ENCODE measurements at regions not wholly inside any gene's neighbourhood (a gene's known extent, or its start where the extent isn't known, plus 50 kb on each side); places are given as distances from the start of the nearest gene placed in this dataset.
A peak's percentile ranks its signal among the peaks of the same experiment; 100 is the strongest.

DNA sequence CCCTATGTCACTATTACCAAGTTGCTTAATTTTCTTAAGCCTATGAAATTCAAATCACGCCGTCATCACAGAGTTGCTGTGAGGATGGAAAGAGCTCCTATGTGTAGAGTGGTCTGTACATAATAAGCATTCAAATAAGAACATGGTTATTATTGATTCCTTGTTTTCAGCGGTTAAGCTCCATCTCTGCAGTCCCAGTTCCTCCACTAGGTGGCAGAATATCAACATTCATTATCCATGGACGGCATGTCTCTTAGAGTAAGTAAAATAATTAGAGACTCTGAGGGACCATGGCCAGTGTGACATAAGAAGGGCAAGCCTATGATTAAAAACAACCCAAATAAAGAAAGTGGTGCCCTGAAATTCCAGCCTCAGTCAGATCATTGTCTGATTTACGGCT, 132.5 kb upstream of the NHS start:
- Histone ChIP-seq H3K27ac (ENCODE audit: low read depth in 2 of 2, low read length in 1 of 2) (no peak overlapping the region), H3F3A (replicated peaks; ENCODE audit: insufficient read depth) (no peaks in the 10 kb centered on the region), H3K27me3 (ENCODE audit: insufficient read depth) (no peaks in the 10 kb centered on the region), H3K9me3 (no peaks in the 10 kb centered on the region), H3K79me2 (ENCODE audit: insufficient read depth) (no peaks in the 10 kb centered on the region), H3K9ac (no peak overlapping the region), H3K36me3 (replicated peaks in 1 of 2; ENCODE audit: control insufficient read depth in 1 of 2, insufficient read depth in 2 of 2, low read length in 1 of 2) (no peaks in the 10 kb centered on the region), H3K9me2 (no peaks in the 10 kb centered on the region), H2AFZ (ENCODE audit: low read depth) (no peak overlapping the region), H4K20me1 (ENCODE audit: insufficient read depth) (no peaks in the 10 kb centered on the region), H3K4me1 (ENCODE audit: control insufficient read depth in 1 of 2, insufficient read depth in 2 of 2, low read depth in 1 of 2, low read length in 1 of 2) (no peaks in the 10 kb centered on the region), H3K4me3 (ENCODE audit: low read depth in 2 of 2, low read length in 1 of 2) (no peak overlapping the region), H3K4me2 (no peak overlapping the region)
- ChIA-PET CTCF (interaction anchor here (0.5 to 3.7 kb wide), 47 partner anchors 10 to 587 kb away, joined by 3 to 43 read pairs (median 4); no protein-coding TSS in a partner anchor), POLR2A (no interaction called here)
- WGBS (ENCODE audit: low lambda C conversion rate) = 9% methylated on average over 5 of the region's 5 CpGs
- peak; percentile 57 for DNase-seq
- no peak for TF ChIP-seq YY1 (IDR thresholded peaks at IDR 0.05; ENCODE audit: low read depth)
- no peak for TF ChIP-seq TAF1 (IDR thresholded peaks at IDR 0.05; ENCODE audit: borderline replicate concordance, low read depth, low read length)
- TF ChIP-seq, protein P1, sequence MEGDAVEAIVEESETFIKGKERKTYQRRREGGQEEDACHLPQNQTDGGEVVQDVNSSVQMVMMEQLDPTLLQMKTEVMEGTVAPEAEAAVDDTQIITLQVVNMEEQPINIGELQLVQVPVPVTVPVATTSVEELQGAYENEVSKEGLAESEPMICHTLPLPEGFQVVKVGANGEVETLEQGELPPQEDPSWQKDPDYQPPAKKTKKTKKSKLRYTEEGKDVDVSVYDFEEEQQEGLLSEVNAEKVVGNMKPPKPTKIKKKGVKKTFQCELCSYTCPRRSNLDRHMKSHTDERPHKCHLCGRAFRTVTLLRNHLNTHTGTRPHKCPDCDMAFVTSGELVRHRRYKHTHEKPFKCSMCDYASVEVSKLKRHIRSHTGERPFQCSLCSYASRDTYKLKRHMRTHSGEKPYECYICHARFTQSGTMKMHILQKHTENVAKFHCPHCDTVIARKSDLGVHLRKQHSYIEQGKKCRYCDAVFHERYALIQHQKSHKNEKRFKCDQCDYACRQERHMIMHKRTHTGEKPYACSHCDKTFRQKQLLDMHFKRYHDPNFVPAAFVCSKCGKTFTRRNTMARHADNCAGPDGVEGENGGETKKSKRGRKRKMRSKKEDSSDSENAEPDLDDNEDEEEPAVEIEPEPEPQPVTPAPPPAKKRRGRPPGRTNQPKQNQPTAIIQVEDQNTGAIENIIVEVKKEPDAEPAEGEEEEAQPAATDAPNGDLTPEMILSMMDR (IDR thresholded peaks at IDR 0.05) = peak; percentile 91
- no peak for TF ChIP-seq FOSL2 (IDR thresholded peaks at IDR 0.05; ENCODE audit: borderline replicate concordance, low read depth)
- peak; percentile 80 for TF ChIP-seq RAD21 (IDR thresholded peaks at IDR 0.05; ENCODE audit: low read length)
- TF ChIP-seq NFIC (IDR thresholded peaks at IDR 0.05; ENCODE audit: borderline replicate concordance) = no peak
- no peak for TF ChIP-seq FOXM1 (IDR thresholded peaks at IDR 0.05; ENCODE audit: low read depth)
- TF ChIP-seq JUND (IDR thresholded peaks at IDR 0.05) = no peak
- no peak for TF ChIP-seq RFX5 (IDR thresholded peaks at IDR 0.05; ENCODE audit: low read length)
- no peak for TF ChIP-seq TEAD4 (IDR thresholded peaks at IDR 0.05; ENCODE audit: borderline replicate concordance, insufficient read depth)
- TF ChIP-seq SMC3 (IDR thresholded peaks at IDR 0.05; ENCODE audit: low read depth, low read length) = peak; percentile 71
- no peak for TF ChIP-seq EP300 (IDR thresholded peaks at IDR 0.05; ENCODE audit: borderline replicate concordance in 1 of 2, low read depth in 1 of 2, low read length in 1 of 2)
- TF ChIP-seq CHD2 (IDR thresholded peaks at IDR 0.05; ENCODE audit: low read length, partially characterized antibody) = no peak

DNA sequence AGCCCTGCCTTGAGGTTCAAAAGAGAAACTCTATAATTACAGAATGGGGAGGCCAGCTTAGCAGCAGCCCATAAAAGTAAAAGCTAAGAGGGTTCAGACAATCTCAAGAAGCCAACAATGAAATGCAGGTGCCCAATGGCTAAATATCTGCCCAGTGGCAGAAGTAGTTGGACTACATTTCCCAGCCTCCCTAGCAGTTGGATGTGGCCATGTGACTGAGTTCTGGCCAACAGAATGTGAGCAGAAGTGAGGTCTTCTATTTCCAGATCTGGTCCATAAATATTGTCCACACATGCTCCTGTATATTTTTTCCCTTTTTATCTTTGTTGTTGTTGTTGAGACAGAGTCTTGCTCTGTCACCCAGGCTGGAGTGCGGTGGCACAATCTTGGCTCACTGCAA, 127.9 kb upstream of the NHS start:
- Histone ChIP-seq H3K9me2 (no peaks in the 10 kb centered on the region), H3K4me2 (no peak overlapping the region), H3K79me2 (ENCODE audit: insufficient read depth) (no peaks in the 10 kb centered on the region), H2AFZ (ENCODE audit: low read depth) (no peak overlapping the region), H3K9ac (no peak overlapping the region), H4K20me1 (ENCODE audit: insufficient read depth) (no peaks in the 10 kb centered on the region), H3K9me3 (no peaks in the 10 kb centered on the region), H3K27ac (ENCODE audit: low read depth in 2 of 2, low read length in 1 of 2) (no peak overlapping the region), H3K4me1 (ENCODE audit: control insufficient read depth in 1 of 2, insufficient read depth in 2 of 2, low read depth in 1 of 2, low read length in 1 of 2) (no peaks in the 10 kb centered on the region), H3K36me3 (replicated peaks in 1 of 2; ENCODE audit: control insufficient read depth in 1 of 2, insufficient read depth in 2 of 2, low read length in 1 of 2) (no peaks in the 10 kb centered on the region), H3K27me3 (ENCODE audit: insufficient read depth) (no peaks in the 10 kb centered on the region), H3F3A (replicated peaks; ENCODE audit: insufficient read depth) (no peaks in the 10 kb centered on the region), H3K4me3 (ENCODE audit: low read depth in 2 of 2, low read length in 1 of 2) (no peak overlapping the region)
- ChIA-PET POLR2A (no interaction called here), CTCF (no interaction called here)
- 58% methylated on average over 1 of the region's 1 CpG for WGBS (ENCODE audit: low lambda C conversion rate)
- no peak for TF ChIP-seq NFIC (IDR thresholded peaks at IDR 0.05; ENCODE audit: borderline replicate concordance)
- TF ChIP-seq EP300 (IDR thresholded peaks at IDR 0.05; ENCODE audit: borderline replicate concordance in 1 of 2, low read depth in 1 of 2, low read length in 1 of 2) = no peak
- peak; percentile 84 for TF ChIP-seq USF1 (IDR thresholded peaks at IDR 0.05; ENCODE audit: borderline replicate concordance, low read depth)
- DNase-seq = no peak
